OCI-M2 (cell line): ENCODE measurements at regions not wholly inside any gene's neighbourhood (a gene's known extent, or its start where the extent isn't known, plus 50 kb on each side); places are given as distances from the start of the nearest gene placed in this dataset.

ENCODE experiments used
- DNase-seq: peaks from one replicate; lab custom pipeline; 2025; ENCODE audit not compliant: unreplicated experiment; lab: John Stamatoyannopoulos, UW

DNA sequence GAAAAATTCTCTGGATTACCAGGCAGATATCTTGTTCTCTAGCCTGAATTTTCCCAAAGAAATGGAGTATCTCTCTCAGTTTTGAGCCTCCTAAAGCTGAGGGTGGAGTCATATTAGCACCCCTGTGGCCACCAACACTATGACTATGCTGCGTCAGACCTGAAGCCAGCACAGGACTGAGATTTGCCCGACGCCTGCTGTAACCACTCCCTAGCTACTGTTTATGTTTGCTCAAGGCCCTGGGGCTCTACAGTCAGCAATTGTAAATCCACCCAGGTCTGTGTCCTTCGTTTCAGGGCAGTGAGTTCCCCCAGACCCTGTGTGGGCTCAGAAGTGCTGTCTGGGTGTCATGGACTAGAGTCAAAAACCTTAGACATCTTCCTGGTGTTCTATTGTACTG lies 61.4 kb downstream of the ZXDA start:
- DNase-seq, result no peak

GRCh38 chrX:57822818-57823217 lies 87.4 kb downstream of the ZXDA start:
- no peak for DNase-seq

DNA sequence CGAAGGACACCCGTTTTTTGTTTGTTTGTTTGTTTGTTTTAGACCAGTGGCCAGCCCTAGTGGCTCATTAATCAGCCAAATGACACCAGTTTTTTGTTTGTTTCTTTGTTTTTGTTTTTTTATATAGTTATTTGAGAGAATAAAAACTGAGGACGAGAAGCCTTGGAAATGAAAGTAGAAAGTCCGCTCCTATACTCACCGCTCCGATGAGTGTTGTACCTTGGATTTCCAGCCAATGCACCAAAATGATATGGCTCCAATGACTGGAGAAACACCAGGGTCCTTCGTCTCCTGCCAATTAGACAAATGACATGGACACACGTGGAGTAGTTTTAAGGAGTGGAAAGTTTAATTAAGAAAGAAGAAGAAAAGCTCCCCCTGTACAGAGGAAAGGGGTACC lies 87.9 kb downstream of the ZXDA start:
- DNase-seq, result no peak

DNA sequence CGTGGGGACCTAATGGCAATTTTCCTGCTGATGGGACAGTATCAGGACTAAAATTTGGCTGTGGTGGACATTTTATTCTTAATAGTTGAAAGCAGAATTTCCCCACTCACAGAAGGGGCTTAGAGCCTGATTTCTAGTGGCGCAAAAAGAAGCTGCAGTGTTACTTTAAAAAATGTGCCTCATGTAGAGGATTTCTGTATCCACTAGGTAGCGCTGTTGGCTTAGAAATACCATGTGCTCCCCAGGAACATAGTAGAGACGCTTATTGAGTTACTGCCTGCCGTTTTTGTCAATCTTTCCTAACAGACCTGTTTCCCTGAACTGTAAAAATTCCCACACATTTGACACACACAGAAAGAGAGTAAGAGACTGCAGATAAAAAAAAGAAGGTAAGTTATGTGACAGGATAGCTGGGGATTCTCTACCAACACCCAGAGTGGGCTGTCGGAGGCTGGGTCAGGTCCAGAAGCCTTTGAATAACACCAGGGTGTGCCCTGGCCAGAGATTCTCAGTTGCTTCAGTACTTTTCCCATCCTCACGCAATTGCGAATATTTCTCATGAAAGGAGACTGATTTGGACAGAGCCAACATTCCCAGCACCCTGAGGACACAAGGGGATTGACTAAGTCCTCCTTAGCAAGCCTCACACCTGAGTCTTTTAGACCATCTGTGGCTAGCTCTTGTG lies 88.4 kb downstream of the ZXDA start:
- DNase-seq, result peak; percentile 11

DNA sequence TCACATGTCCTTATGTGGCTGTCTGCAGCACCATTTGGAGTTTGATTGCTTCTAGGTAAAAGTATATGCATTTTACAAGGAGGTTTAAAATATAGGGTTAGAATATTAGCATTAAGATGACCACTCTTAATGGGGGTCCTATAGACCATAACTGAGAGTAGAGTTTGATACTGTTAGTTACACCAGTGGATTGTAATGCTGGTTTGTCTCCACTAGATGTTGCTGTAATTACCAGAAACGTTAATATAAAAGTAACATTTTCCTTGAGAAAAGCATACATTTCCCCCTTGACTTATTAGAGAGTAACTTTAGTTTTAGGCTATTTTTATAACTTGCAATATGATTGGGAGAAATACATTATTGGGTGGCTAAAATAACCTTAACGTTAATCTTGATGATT lies 93.0 kb downstream of the ZXDA start:
- DNase-seq, result no peak

DNA sequence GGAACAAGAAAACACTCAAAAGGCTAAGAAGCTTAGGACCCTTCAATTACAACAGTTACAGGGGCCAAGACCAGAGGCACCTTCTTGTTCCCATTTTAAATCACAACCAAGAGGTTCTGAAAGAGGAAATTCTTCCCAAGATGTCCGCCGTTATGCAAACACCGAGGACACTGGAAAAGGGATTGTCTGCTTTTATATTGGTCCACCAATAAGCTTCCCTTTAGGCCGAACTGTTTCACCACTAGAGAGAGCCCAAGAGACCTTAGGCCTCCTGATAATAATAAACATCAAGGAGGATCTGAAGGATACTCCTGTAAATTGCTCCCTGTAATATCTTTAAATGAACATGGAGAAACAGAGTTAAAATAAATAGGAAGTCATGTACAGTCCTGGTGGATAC lies 92.6 kb upstream of the NLRP2B start:
- no peak for DNase-seq

DNA sequence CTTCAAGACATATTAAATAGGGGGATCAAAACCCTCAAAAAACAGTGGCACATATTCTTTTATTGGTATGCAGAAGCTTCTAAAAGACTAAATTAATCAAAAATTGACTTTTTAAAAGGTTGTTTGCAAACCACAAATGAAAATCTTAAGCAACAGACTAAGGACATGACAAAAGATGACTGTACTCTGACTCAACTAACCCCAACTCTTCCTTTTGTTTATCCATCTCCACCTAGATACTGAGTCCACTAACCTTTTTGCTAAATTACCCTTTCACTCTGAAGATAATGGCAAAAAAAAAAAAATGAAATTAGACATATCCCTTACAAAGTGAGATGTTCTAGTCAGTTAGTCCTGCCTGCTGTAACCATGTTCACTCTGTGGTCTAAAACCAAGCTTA lies 91.6 kb upstream of the NLRP2B start:
- no peak for DNase-seq

DNA sequence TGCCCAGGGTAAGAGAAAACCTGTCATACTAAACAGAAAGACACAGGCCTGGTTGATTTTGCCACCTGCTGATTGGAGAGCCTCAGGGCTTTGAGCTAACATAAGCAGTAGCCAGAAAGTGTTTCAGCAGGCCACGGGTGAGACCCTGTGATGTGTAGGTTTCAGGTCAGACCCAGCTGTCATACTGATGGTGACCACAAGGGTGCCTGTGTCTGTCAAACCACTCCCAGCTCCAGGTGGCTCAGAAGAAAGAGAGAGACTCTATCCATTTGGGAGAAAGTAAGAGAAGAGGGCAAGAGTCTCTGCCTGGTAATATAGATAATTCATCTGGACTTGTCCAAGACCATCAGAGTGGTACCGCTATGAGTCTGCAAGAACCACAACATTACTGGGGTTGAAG lies 72.8 kb upstream of the NLRP2B start:
- DNase-seq, result no peak

- DNase-seq, result no peak
Measured at GRCh38 chrX:57741107-57741506, 61.0 kb upstream of the NLRP2B start.

- no peak for DNase-seq
Measured at GRCh38 chrX:57737881-57738280, 57.8 kb upstream of the NLRP2B start.
